HAP-1 (cell line): ENCODE measurements at regions not wholly inside any gene's neighbourhood (a gene's known extent, or its start where the extent isn't known, plus 50 kb on each side); places are given as distances from the start of the nearest gene placed in this dataset.
"Not testable (repeated sequence)": the region's sequence is repeated elsewhere in the genome, so short reads cannot be mapped to it uniquely, and the experiment has no call there.

Experiments
- DNase-seq, 2 experiments: peaks; one replicate each; pipeline ENCODE4 v3.0.0-alpha.2; 2016 to 2020; ENCODE audit warnings: low spot score in 2 of 2
- H3K27me3 ChIP-seq: fragments of 250-450 bp; sonication (Bioruptor Pico); 2 replicates; pipeline ENCODE4 v1.5.1; 2020; ENCODE audit warnings: low read depth, mild to moderate bottlenecking, moderate library complexity
- H3K36me3 ChIP-seq: fragments of 250-450 bp; sonication (Bioruptor Pico); replicated peaks from 2 replicates; pipeline ENCODE4 v1.5.1; 2020; ENCODE audit warnings: mild to moderate bottlenecking
- H3K4me1 ChIP-seq: fragments of 250-450 bp; sonication (Bioruptor Pico); 2 replicates; pipeline ENCODE4 v1.5.1; 2020; ENCODE audit warnings: mild to moderate bottlenecking
- H3K4me3 ChIP-seq: fragments of 250-450 bp; sonication (Bioruptor Pico); 2 replicates; pipeline ENCODE4 v1.5.1; 2020; ENCODE audit warnings: mild to moderate bottlenecking, moderate library complexity
- H3K9me3 ChIP-seq: fragments of 250-450 bp; sonication (Bioruptor Pico); 2 replicates; pipeline ENCODE4 v1.5.1; 2020; ENCODE audit warnings: mild to moderate bottlenecking, moderate library complexity
- in situ Hi-C: fragments of 300-500 bp; cut with MboI; formaldehyde crosslinking; loops from 3 replicates; pipeline ENCODE4 v1.14.3; 2020; ENCODE audit warnings: low sequenced_read_pairs, inconsistent platforms, mixed read lengths

DNA sequence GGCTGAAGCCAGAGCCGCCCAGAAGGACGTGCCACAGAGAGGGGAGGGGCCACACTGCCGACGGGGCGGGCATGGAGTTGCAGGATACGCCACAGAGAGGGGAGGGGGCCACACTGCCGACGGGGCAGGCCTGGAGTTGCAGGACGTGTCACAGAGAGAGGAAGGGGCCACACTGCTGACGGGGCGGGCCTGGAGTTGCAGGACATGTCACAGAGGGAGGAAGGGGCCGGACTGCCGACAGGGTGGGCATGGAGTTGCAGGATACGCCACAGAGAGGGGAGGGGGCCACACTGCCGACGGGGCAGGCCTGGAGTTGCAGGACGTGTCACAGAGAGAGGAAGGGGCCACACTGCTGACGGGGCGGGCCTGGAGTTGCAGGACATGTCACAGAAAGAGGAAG lies 99.4 kb upstream of the C1orf174 start:
- H3K27me3 ChIP-seq, DNase-seq, H3K36me3 ChIP-seq, H3K4me3 ChIP-seq, H3K9me3 ChIP-seq, H3K4me1 ChIP-seq, in situ Hi-C loops: not testable (repeated sequence)

DNA sequence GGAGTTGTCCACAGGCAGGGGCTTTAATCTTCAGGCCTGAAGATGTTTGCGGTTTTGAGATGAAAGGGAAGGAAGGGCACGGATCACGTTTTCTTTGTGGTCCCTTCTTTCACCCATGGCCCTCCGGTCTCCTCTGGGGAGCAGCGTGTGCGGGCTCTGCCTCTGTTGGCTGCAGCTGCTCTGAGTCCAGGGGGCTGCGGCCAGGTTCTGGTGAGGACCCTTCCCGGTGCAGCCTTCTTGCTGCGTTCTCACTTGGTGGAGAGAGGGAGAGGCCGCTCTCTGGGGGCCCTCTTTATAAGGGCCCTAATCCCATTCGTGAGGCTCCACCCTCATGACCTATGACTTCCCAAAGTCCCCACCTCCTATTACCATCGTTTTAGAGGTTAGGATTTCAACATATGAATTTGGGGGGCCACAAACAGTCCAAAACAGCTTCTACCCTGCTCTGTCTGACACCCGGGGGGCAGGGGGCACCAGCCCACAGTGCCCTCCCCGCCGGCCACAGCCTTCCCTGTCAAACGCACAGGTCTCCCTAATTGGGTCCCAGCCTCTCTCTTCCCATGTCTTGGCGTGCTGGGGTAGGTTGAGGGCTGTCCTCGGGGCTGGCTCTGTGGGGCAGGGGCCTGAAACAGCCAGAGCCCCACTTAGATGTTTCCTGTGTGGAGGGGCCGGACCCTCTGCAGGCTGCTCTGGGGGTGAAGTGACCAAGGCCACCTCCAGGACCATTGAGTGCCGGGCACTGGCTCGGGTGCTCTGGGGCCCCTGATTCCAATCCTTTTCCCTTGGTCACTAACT lies 100.1 kb upstream of the C1orf174 start:
- Histone ChIP-seq H3K4me3 (no peak overlapping the region), H3K4me1 (no peaks in the 10 kb centered on the region), H3K27me3 (0 out of 2 replicates have a peak, but pooled peaks cover 3% of the 10 kb centered on the region), H3K36me3 (no peaks in the 10 kb centered on the region), H3K9me3 (no peaks in the 10 kb centered on the region)
- in situ Hi-C loops = no loop called here
- DNase-seq = no peak

DNA sequence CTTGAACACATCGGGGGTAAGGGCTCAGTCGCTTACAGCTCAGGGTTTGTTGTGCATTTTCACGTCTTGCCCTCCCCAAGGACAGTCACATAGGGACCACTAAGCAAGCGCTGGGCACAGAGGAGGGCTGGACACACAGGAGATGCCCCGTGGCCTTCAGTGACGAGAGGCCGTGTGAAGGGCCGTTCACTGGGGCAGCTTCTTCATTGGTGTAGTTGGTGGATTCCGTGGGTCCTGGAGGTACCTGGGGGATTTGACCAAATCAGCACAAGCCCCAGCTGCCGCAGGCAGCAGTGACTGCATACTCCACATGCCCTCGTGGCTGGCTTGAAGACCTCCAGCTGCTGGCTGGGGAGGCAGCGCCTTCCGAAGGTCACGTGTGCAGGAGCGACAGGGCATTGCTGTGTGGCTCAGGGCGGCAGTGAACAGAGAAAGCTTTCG lies 100.8 kb upstream of the C1orf174 start:
- no peak for DNase-seq
- in situ Hi-C loops = no loop called here
- H3K9me3 ChIP-seq = no peaks in the 10 kb centered on the region
- no peaks in the 10 kb centered on the region for H3K36me3 ChIP-seq
- H3K4me3 ChIP-seq = no peak overlapping the region
- H3K4me1 ChIP-seq = no peaks in the 10 kb centered on the region
- H3K27me3 ChIP-seq = no peaks in the 10 kb centered on the region

DNA sequence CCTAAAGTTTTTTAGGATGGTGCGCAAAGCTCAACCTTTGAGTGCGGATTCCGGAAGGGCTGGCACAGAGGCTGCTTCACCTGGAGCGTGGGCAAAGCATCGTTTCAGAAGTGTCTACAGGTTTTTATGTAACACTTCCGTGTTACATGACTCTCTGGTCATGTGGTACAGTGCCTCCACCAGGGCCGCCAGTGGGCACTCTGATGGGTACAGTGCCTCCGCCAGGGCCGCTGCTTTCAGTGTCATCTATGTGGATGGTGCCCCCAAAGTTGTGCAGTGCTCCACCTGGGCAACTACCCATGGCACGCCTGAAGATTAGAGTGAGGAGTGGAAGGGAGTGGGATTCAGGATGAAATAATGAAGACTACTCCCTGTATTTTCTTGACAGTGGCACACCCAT lies 101.4 kb upstream of the C1orf174 start:
- in situ Hi-C loops = no loop called here
- H3K27me3 ChIP-seq = no peaks in the 10 kb centered on the region
- H3K36me3 ChIP-seq = no peaks in the 10 kb centered on the region
- H3K4me3 ChIP-seq = no peak overlapping the region
- H3K9me3 ChIP-seq = no peaks in the 10 kb centered on the region
- no peaks in the 10 kb centered on the region for H3K4me1 ChIP-seq
- DNase-seq = no peak

DNA sequence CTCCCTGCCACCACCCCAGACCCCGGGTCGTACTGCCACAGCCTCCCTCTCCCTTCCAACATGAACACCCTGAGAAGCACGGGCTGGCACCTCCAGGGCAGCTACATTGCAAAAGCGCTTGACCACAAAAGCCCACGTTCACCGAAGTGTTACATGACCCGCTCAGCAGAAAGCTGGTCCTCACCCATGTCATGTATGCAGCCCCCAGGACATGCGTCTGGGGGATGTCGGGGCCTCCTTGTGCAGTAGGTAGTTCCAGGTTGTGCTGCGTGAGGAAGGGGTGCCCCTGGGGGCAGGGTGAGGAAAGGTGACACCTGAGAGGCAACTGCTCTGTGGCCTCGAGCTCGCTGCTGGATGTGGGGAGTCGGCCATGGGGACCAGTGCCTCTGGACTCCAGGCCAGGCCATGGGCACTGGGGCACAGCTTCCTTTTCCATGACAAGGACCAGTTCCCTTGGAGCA lies 102.0 kb upstream of the C1orf174 start:
- DNase-seq = no peak
- no peak overlapping the region for H3K4me3 ChIP-seq
- H3K9me3 ChIP-seq = no peaks in the 10 kb centered on the region
- no peaks in the 10 kb centered on the region for H3K36me3 ChIP-seq
- H3K27me3 ChIP-seq = no peaks in the 10 kb centered on the region
- in situ Hi-C loops = no loop called here
- H3K4me1 ChIP-seq = no peaks in the 10 kb centered on the region

DNA sequence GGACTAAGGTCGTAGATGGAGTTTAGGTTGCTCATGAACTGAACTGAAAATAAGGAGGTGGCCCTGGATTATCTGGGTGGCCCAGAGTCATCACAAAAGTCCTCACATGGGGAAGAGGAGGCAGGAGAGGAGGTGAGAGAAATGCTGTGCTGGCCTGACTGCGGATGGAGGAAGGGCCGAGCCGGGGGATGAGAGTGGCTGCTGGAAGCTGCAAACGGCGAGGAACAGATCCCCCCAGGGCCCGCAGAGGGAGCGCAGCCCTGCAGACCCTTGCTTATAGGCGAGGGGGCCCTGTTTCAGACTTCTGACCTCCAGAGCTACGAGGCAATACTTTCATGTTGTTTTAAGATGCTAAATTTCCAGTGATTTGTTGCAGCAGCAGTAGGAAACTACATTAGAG lies 102.7 kb upstream of the C1orf174 start:
- Histone ChIP-seq H3K4me3 (no peak overlapping the region), H3K36me3 (no peaks in the 10 kb centered on the region), H3K9me3 (no peaks in the 10 kb centered on the region), H3K27me3 (no peaks in the 10 kb centered on the region), H3K4me1 (no peaks in the 10 kb centered on the region)
- DNase-seq = no peak
- in situ Hi-C loops = no loop called here

DNA sequence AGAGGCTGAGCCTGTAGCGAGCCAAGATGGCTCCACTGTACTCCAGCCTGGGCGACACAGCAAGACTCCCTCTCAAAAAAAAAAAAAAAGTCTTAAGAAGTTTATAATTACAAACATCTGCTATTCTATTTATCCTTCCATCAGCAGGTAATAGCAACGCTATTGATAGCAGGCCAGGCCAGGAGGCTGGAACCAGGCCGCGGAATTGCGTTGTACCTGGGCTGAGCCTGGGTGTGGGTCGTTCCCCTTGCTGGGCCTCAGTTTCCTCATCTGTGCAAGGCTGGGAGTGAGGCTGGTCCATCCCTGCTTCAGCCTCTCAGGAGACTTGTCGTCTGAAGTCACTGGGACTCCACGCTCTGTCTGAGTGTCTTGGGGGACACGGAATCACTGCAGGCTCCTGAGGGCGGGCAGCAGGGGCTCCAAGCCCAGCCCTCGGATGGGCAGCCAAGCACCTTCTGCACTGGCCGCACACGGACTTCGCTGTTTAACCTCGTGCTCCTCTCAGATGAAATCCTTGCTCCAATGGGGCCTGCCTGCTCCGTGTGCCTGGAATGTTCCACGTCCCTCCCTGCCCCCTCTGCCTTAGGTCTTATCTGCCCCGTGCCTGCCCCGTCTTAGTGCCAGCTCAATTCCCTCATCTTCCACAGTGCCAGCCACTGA lies 103.9 kb upstream of the C1orf174 start:
- no peak for DNase-seq
- H3K9me3 ChIP-seq = no peaks in the 10 kb centered on the region
- in situ Hi-C loops = no loop called here

DNA sequence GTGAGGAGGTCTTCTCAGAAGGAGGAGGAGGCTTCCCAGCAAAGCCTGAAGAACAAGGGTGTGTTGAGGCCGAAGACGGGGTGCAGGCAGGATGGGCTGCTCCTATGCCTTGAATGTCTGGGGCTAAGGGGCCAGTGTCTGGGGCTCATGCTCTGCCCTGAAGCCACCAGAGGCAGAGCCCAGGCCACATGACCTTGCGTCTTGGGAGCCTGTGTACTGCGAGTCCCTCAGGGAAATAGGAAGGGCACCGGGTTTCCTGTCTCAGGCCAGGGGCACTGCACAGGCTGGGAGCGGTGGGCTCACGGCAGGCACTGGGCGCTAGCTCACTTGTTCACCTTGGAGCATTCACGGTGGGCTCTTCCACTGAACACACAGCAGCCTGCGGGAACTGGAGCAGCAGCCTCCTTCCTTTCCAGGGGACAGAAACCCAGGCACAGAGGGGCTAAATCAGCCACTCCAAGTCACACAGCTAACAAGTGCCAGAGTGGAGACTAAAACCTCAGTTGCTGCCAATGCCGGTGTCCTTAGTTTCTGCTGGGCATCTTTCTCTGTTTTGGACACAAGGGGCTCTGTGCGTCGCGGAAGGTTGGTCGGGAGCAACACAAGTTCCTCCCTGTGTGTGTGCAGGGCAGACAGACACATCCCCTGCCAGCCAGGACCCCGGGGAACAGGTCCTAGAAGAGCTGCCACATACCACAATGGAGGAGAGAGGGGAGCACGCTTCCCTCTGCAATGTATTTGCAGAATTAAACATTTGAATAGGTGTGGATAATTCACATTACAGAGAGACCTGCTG lies 104.8 kb upstream of the C1orf174 start:
- H3K9me3 ChIP-seq = no peaks in the 10 kb centered on the region
- no peaks in the 10 kb centered on the region for H3K36me3 ChIP-seq
- no peak overlapping the region for H3K4me3 ChIP-seq
- no peaks in the 10 kb centered on the region for H3K27me3 ChIP-seq
- in situ Hi-C loops = no loop called here
- no peak for DNase-seq
- no peaks in the 10 kb centered on the region for H3K4me1 ChIP-seq

More for the DNA sequence above, 103.9 kb upstream of the C1orf174 start:
- no peaks in the 10 kb centered on the region for H3K36me3 ChIP-seq
- no peak overlapping the region for H3K4me3 ChIP-seq
- H3K4me1 ChIP-seq = no peaks in the 10 kb centered on the region
- H3K27me3 ChIP-seq = no peaks in the 10 kb centered on the region

DNA sequence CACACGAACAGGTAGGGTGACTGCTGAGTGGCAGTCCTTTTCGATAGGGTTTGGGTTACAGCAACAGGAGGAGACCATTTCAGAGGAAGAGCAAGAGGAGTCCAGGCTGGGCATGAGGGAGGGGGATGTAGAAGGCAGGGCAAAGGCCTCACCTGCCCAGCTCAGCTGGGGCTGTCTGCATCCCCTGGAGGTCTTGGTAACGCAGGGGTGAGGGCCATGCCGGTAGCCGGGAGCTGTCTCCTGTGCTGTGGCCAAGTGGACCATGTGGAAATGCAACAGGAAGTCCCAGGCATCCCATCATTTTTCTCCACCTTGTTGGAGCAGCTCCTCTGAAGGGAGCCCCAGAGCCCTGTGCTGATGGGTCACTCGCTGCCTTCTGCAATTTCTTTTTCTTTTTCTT lies 105.4 kb upstream of the C1orf174 start:
- in situ Hi-C loops = no loop called here
- no peaks in the 10 kb centered on the region for H3K9me3 ChIP-seq
- H3K4me1 ChIP-seq = no peaks in the 10 kb centered on the region
- DNase-seq = no peak
- H3K36me3 ChIP-seq = no peaks in the 10 kb centered on the region
- H3K4me3 ChIP-seq = no peak overlapping the region
- H3K27me3 ChIP-seq = no peaks in the 10 kb centered on the region

DNA sequence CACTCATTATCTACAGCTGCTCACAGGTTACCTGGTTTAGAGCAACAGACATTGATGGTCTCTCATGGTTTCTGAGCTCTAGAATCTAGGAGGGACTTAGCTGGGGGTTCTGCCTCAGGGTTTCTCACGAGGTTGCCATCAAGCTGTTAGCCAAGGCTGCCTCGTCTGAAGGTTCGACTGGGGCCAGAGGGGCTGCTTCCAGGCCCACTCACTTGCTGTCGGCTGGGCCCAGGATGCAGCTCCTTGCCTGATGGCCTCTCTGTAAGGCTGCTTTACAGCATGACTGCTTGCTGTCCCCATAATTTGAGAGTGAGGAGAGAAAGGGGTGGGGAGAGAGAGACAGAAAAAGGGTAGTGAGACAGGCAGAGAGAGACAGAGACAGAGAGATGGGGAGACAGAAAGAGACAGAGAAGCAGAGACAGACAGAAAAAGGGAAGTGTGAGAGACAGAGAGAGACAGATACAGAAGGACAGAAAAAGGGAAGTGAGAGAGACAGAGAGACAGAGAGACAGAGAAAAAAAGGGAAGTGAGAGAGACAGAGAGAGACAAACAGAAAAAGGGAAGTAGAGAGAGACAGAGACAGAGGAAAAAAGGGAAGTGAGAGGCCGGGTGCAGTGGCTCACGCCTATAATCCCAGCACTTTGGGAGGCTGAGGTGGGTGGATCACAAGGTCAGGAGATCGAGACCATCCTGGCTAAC lies 106.8 kb upstream of the C1orf174 start:
- in situ Hi-C loops = no loop called here
- Histone ChIP-seq H3K4me3 (no peak overlapping the region), H3K9me3 (no peaks in the 10 kb centered on the region), H3K36me3 (no peaks in the 10 kb centered on the region), H3K4me1 (no peaks in the 10 kb centered on the region), H3K27me3 (no peaks in the 10 kb centered on the region)
- no peak for DNase-seq

DNA sequence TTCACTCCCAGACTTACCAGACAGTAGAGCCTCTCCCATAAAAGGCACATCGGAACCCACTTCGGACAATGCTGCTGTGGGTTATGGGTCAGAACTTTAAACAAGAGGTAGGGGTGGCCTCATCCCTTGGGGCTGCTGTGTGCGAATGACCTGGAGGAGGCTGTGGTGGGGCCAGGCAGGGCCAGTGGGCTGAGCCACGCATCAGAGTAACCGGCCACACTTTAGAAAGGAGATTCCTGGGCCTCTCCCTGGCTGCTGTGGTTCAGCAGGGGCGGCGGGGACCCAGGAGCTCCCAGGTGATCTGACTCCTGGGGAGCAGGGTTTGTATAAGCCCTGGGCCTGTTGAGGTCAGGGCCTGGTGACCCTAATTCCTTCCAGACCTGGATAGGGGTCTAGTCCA lies 110.2 kb upstream of the C1orf174 start:
- Histone ChIP-seq H3K4me1 (no peaks in the 10 kb centered on the region), H3K4me3 (no peak overlapping the region), H3K9me3 (no peaks in the 10 kb centered on the region), H3K27me3 (no peaks in the 10 kb centered on the region), H3K36me3 (no peaks in the 10 kb centered on the region)
- no peak for DNase-seq
- in situ Hi-C loops = no loop called here

DNA sequence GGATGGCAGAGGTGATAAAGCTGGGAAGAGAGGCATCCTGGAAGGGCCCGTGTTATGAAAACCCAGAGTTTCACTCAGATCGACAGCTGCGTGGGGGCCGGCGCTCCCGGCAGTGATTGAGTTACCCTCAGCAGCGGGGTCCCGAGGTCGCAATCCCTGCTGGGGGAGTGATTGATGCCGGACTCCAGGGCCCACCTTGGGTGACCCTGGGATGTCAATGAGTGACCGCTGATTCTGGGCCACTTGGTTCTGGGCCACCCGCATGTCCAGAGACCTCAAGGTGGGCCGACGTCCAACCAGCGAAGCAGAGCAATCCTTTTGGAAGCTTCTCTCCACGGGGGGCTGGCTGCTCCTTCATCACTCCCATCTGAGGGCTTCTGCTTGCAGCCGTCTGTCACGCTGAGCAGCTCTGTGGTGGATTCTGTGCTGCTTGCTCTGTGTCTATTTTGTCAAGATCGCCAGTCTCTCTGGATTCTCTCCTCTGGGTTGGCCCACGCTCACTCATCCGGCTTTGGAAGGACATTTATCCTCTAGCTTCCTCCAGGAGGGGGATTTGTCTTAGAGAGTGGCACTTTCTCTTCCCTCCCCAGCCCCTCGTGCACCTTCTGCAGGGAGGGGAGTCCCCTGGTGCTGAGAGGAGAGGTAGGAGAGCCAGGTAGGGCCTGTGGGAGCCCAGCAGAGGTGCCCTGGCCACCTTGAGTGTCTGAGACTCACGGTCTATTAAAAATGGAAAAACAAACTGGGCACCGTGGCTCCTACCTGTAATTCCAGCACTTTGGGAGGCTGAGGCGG lies 110.9 kb upstream of the C1orf174 start:
- in situ Hi-C loops = no loop called here
- Histone ChIP-seq H3K4me3 (no peak overlapping the region), H3K9me3 (no peaks in the 10 kb centered on the region), H3K36me3 (no peaks in the 10 kb centered on the region), H3K4me1 (no peaks in the 10 kb centered on the region), H3K27me3 (no peaks in the 10 kb centered on the region)
- no peak for DNase-seq
